Gastroesophageal sphincter (tissue), 3 donors: ENCODE measurements at regions not wholly inside any gene's neighbourhood (a gene's known extent, or its start where the extent isn't known, plus 50 kb on each side); places are given as distances from the start of the nearest gene placed in this dataset.

ENCODE experiments used
- CTCF ChIP-seq, 4 experiments: fragments of 200-600 bp in 2 of 4; fragments of 450-650 bp in 2 of 4; sonication (generic) in 1 of 4; IDR thresholded peaks; one replicate each; pipeline ENCODE4 v1.5.1; 2017 to 2019; ENCODE audit warnings: antibody characterized with exemption in 4 of 4, mild to moderate bottlenecking in 2 of 4, moderate library complexity in 2 of 4
- POLR2A ChIP-seq, 2 donors: fragments of 450-650 bp; IDR thresholded peaks; one replicate each; pipeline ENCODE4 v1.6.1; 2017; ENCODE audit warnings: antibody characterized with exemption in 2 of 2, mild to moderate bottlenecking in 2 of 2, moderate library complexity in 1 of 2

GRCh38 chr5:130397132-130397531 lies 492.9 kb downstream of the CHSY3 start:
- TF ChIP-seq CTCF (IDR thresholded peaks at IDR 0.05) (no peak), POLR2A (IDR thresholded peaks at IDR 0.05) (no peak)
